Prostate gland (tissue), 2 donors: ENCODE measurements at regions not wholly inside any gene's neighbourhood (a gene's known extent, or its start where the extent isn't known, plus 50 kb on each side); places are given as distances from the start of the nearest gene placed in this dataset.

Source experiments
- DNase-seq: peaks from one replicate; pipeline ENCODE4 v3.0.0-alpha.2; 2019; ENCODE audit warnings: low spot score
- H3K27ac ChIP-seq, 2 donors: fragments of 200-600 bp; sonication (generic); 2 replicates each; pipeline ENCODE4 v1.5.1; 2017 to 2019
- H3K27me3 ChIP-seq: fragments of 200-600 bp; sonication (generic); replicated peaks from 2 replicates; pipeline ENCODE4 v1.5.1; 2019; ENCODE audit not compliant: insufficient read depth
- H3K36me3 ChIP-seq, 2 donors: fragments of 200-600 bp; sonication (generic); 1 replicate in 1 of 2; 2 replicates in 1 of 2; pipeline versions ENCODE4 v1.5.1 to v1.8.1; 2017 to 2019
- H3K4me1 ChIP-seq: fragments of 200-600 bp; sonication (generic); replicated peaks from 2 replicates; pipeline ENCODE4 v1.5.1; 2019
- H3K4me3 ChIP-seq, 2 donors: fragments of 200-600 bp; sonication (generic); 2 replicates each; pipeline ENCODE4 v1.5.1; 2017 to 2019
- H3K9me3 ChIP-seq: fragments of 200-600 bp; sonication (generic); 2 replicates; pipeline ENCODE4 v1.5.1; 2017
- POLR2A ChIP-seq: fragments of 450-650 bp; IDR thresholded peaks from one replicate; pipeline ENCODE4 v1.6.1; 2016; ENCODE audit warnings: antibody characterized with exemption, mild to moderate bottlenecking
- POLR2AphosphoS5 ChIP-seq: sonication (generic); formaldehyde crosslinking; IDR thresholded peaks from one replicate; pipeline ENCODE4 v1.6.1; 2017; ENCODE audit warnings: antibody characterized with exemption
- WGBS: methylation state at CpG from one replicate; pipeline ENCODE4 v1.1.5; 2018; 5-methylcytosine and 5-hydroxymethylcytosine counted together
- intact Hi-C: fragments of 100-400 bp; cut with DNase I; formaldehyde crosslinking; loops from one replicate; pipeline ENCODE4 v1.14.2; 2022
- TF ChIP-seq, protein P1 (sequence below), 4 experiments: fragments of 200-600 bp in 2 of 4; fragments of 450-650 bp in 2 of 4; sonication (generic) in 2 of 4; IDR thresholded peaks; 1 replicate in 3 of 4; 2 replicates in 1 of 4; pipeline ENCODE4 v1.5.1; 2016 to 2019; ENCODE audit warnings: antibody characterized with exemption in 4 of 4, mild to moderate bottlenecking in 2 of 4, moderate library complexity in 2 of 4

DNA sequence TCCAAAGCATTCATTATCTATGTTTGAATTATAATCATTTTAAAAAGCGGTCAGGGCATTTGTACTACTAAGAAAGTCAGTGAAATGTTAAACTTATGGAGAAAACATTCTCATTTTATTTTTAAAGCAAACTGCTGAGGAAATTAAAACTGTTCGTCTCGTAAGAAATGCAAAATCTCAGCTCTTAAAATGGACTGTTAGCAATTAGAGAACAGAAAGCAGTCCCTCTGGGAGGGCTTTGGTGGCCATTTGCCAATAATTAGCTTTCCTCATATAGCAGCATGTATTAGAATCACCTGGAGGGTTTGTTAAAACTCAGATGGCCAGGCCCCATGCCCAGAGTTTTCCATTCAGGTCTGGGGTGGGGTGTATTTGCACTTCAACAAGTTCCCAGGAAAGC lies 120.7 kb upstream of the RASEF start:
- H3K9me3 ChIP-seq = no peaks in the 10 kb centered on the region
- intact Hi-C loops = no loop called here
- WGBS = 88% methylated on average over 3 of the region's 3 CpGs
- H3K27me3 ChIP-seq = no peaks in the 10 kb centered on the region
- TF ChIP-seq POLR2AphosphoS5 (no peak), POLR2A (no peak)
- TF ChIP-seq, protein P1, sequence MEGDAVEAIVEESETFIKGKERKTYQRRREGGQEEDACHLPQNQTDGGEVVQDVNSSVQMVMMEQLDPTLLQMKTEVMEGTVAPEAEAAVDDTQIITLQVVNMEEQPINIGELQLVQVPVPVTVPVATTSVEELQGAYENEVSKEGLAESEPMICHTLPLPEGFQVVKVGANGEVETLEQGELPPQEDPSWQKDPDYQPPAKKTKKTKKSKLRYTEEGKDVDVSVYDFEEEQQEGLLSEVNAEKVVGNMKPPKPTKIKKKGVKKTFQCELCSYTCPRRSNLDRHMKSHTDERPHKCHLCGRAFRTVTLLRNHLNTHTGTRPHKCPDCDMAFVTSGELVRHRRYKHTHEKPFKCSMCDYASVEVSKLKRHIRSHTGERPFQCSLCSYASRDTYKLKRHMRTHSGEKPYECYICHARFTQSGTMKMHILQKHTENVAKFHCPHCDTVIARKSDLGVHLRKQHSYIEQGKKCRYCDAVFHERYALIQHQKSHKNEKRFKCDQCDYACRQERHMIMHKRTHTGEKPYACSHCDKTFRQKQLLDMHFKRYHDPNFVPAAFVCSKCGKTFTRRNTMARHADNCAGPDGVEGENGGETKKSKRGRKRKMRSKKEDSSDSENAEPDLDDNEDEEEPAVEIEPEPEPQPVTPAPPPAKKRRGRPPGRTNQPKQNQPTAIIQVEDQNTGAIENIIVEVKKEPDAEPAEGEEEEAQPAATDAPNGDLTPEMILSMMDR (IDR thresholded peaks at IDR 0.05) = no peak
- DNase-seq = no peak
- no peaks in the 10 kb centered on the region for H3K36me3 ChIP-seq
- no peak overlapping the region for H3K27ac ChIP-seq
- no peak overlapping the region for H3K4me3 ChIP-seq
- no peaks in the 10 kb centered on the region for H3K4me1 ChIP-seq

DNA sequence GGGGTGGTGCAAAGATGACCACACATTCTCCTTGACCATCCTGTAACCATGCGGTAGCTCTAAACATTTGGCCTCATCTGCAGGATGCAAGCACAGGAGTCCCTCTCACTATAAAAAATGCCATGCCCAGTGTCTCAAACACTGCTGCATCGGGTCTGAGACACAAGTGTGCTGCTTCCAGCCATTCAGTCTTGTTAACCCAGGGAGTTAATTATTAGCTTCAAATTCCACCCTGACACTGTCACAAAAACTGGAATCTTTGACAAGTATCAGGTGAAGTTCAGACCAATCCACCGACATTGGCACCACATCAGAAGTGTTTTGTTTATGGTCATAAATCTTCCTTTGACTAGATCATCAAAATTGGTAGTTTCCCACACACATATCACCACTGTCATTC lies 119.1 kb upstream of the RASEF start:
- Histone ChIP-seq H3K36me3 (no peaks in the 10 kb centered on the region), H3K9me3 (no peaks in the 10 kb centered on the region), H3K4me3 (no peak overlapping the region), H3K27ac (no peak overlapping the region), H3K4me1 (no peaks in the 10 kb centered on the region), H3K27me3 (no peaks in the 10 kb centered on the region)
- TF ChIP-seq POLR2AphosphoS5 (no peak), POLR2A (no peak)
- TF ChIP-seq, protein P1 (IDR thresholded peaks at IDR 0.05) = no peak
- WGBS = 54% methylated on average over 3 of the region's 3 CpGs
- DNase-seq = no peak
- intact Hi-C loops = no loop called here

DNA sequence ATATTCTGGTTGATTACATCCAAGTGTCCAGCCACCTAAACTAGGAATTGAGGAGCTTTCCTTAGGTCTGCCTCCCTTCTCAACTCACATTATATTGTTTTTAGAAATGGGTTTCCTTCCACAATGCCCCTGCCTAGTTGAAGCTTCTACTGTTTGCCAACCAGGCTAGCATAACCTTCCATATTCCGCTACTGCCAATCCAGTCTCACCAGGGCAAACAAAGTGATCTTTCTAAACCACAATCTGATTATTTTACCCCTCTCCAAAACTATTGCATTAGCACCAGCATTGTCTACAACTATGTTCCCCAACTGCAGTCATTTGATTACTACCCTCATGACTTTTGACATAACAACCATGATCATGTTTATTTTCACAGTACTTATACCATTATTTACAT lies 115.8 kb upstream of the RASEF start:
- Histone ChIP-seq H3K9me3 (no peaks in the 10 kb centered on the region), H3K4me3 (no peak overlapping the region), H3K4me1 (no peaks in the 10 kb centered on the region), H3K27me3 (no peaks in the 10 kb centered on the region), H3K27ac (no peak overlapping the region), H3K36me3 (no peaks in the 10 kb centered on the region)
- intact Hi-C loops = no loop called here
- TF ChIP-seq POLR2AphosphoS5 = no peak
- no peak for DNase-seq
- WGBS = 96% methylated on average over 1 of the region's 1 CpG

DNA sequence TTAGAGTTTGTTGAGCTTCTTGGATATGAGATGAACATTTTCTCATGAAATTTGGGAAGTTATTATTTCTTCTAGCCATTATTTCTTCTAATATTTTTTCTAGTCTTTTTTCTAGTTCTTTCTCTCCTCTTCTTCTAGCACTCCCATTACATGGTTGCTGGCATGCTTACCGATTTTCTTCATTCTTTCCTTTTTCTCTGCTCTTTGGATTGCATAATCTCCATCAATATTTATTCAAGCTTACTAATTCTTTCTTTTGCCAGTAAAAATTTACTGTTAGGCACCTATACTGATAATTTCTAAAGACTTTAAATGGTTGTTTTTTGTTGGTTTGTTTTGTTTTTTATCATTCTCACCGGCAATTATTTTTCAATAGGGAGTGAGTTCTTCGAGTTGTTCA lies 114.8 kb upstream of the RASEF start:
- DNase-seq = no peak
- TF ChIP-seq POLR2A (no peak), POLR2AphosphoS5 (no peak)
- TF ChIP-seq, protein P1 (IDR thresholded peaks at IDR 0.05) = no peak
- H3K4me3 ChIP-seq = no peak overlapping the region
- H3K4me1 ChIP-seq = no peaks in the 10 kb centered on the region
- no peak overlapping the region for H3K27ac ChIP-seq
- H3K27me3 ChIP-seq = no peaks in the 10 kb centered on the region
- intact Hi-C loops = no loop called here
- 87% methylated on average over 3 of the region's 3 CpGs for WGBS
- H3K9me3 ChIP-seq = no peaks in the 10 kb centered on the region
- H3K36me3 ChIP-seq = no peaks in the 10 kb centered on the region

DNA sequence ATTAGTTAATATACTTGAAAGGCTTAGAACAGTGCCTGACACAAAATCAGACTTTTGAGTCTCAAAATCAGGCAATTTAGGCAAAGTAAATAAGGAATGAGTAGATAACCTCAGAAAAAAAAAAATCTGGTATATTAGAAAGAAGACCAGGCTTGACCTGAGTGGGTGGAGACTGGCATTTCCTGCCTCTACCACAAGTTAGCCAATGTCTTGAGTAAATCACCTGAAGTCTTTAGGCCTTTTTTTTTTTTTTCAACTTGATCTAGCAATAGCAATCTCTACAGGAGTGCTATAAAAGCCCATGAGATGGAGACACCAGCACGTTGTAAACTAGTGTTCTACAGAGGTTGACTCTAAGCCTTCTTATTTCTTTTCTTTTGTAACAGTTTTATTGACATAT lies 104.2 kb upstream of the RASEF start:
- Histone ChIP-seq H3K36me3 (no peaks in the 10 kb centered on the region), H3K4me3 (no peak overlapping the region), H3K4me1 (no peaks in the 10 kb centered on the region), H3K27me3 (no peaks in the 10 kb centered on the region), H3K27ac (peak overlapping the region in 1 of 2 donors; percentile 32), H3K9me3 (no peaks in the 10 kb centered on the region)
- no peak for TF ChIP-seq POLR2AphosphoS5
- TF ChIP-seq, protein P1 (IDR thresholded peaks at IDR 0.05) = no peak
- no peak for TF ChIP-seq POLR2A
- 28% methylated on average over 1 of the region's 1 CpG for WGBS
- intact Hi-C loops = no loop called here
- no peak for DNase-seq
